SK-N-SH (cell line): ENCODE measurements at regions not wholly inside any gene's neighbourhood (a gene's known extent, or its start where the extent isn't known, plus 50 kb on each side); places are given as distances from the start of the nearest gene placed in this dataset.

ENCODE experiments used
- CTCF ChIA-PET: fragments of 300-600, 350-600 bp; formaldehyde crosslinking; extraction: SDS; loops from one replicate; lab custom pipeline; 2021; lab: Yijun Ruan, JAX
- POLR2A ChIA-PET: fragments of 350-600 bp; sonication (Branson Sonifier 250); formaldehyde crosslinking; extraction: SDS; loops from one replicate; lab custom pipeline; 2020; ENCODE audit warnings: antibody characterized with exemption, inconsistent platforms; lab: Yijun Ruan, JAX
- DNase-seq: peaks from one replicate; pipeline ENCODE4 v3.0.0; 2012
- H2AFZ ChIP-seq: fragments of 200-600 bp; sonication (generic); 2 replicates; pipeline ENCODE4 v1.8.1; 2016; ENCODE audit warnings: antibody characterized with exemption, mild to moderate bottlenecking, low read depth
- H3F3A ChIP-seq: fragments of 200-600 bp; sonication (generic); replicated peaks from 2 replicates; pipeline ENCODE3; 2016; ENCODE audit warnings: antibody characterized with exemption, mild to moderate bottlenecking; ENCODE audit not compliant: insufficient read depth
- H3K27ac ChIP-seq, 2 experiments: fragments of 200-500 bp in 1 of 2; fragments of 200-600 bp in 1 of 2; sonication (Bioruptor generic) in 1 of 2; sonication (generic), shearing (Covaris generic) in 1 of 2; 2 replicates each; pipeline versions ENCODE4 v1.5.1 to v1.6.1; 2014 to 2016; ENCODE audit warnings: low read depth in 2 of 2, inconsistent platforms in 1 of 2, low read length in 1 of 2, mild to moderate bottlenecking in 1 of 2, mixed read lengths in 1 of 2
- H3K27me3 ChIP-seq: fragments of 200-600 bp; sonication (generic), shearing (Covaris generic); 2 replicates; pipeline ENCODE4 v1.6.1; 2016; ENCODE audit warnings: mixed run types; ENCODE audit not compliant: insufficient read depth
- H3K36me3 ChIP-seq, 2 experiments: fragments of 200-500 bp in 1 of 2; fragments of 200-600 bp in 1 of 2; sonication (Bioruptor generic) in 1 of 2; sonication (generic) in 1 of 2; replicated peaks in 1 of 2; 2 replicates each; pipeline versions ENCODE3 to v1.5.1; 2014 to 2016; ENCODE audit warnings: low read length in 1 of 2, mild to moderate bottlenecking in 1 of 2; ENCODE audit not compliant: insufficient read depth in 2 of 2, control insufficient read depth in 1 of 2
- H3K4me1 ChIP-seq, 2 experiments: fragments of 200-500 bp in 1 of 2; fragments of 200-600 bp in 1 of 2; sonication (Bioruptor generic) in 1 of 2; sonication (generic), shearing (Covaris generic) in 1 of 2; 2 replicates each; pipeline versions ENCODE4 v1.5.1 to v1.6.1; 2014 to 2016; ENCODE audit warnings: low read depth in 1 of 2, low read length in 1 of 2, mixed run types in 1 of 2; ENCODE audit not compliant: insufficient read depth in 2 of 2, control insufficient read depth in 1 of 2
- H3K4me2 ChIP-seq: fragments of 200-600 bp; sonication (generic), shearing (Covaris generic); 2 replicates; pipeline ENCODE4 v1.6.1; 2017; ENCODE audit warnings: mixed run types
- H3K4me3 ChIP-seq, 2 experiments: fragments of 200-500 bp in 1 of 2; fragments of 200-600 bp in 1 of 2; sonication (Bioruptor generic) in 1 of 2; sonication (generic), shearing (Covaris generic) in 1 of 2; 2 replicates each; pipeline versions ENCODE4 v1.5.1 to v1.8.1; 2014 to 2016; ENCODE audit warnings: low read depth in 2 of 2, inconsistent platforms in 1 of 2, low read length in 1 of 2, mild to moderate bottlenecking in 1 of 2, mixed read lengths in 1 of 2, moderate library complexity in 1 of 2
- H3K79me2 ChIP-seq: fragments of 200-600 bp; sonication (generic); 2 replicates; pipeline ENCODE4 v1.8.1; 2017; ENCODE audit warnings: mild to moderate bottlenecking; ENCODE audit not compliant: insufficient read depth
- H3K9ac ChIP-seq: fragments of 200-600 bp; sonication (generic); 2 replicates; pipeline ENCODE4 v1.6.1; 2017; ENCODE audit warnings: mixed run types
- H3K9me2 ChIP-seq: fragments of 200-600 bp; sonication (generic); 2 replicates; pipeline ENCODE4 v1.6.1; 2017; ENCODE audit warnings: mixed run types
- H3K9me3 ChIP-seq: fragments of 200-600 bp; sonication (generic); 2 replicates; pipeline ENCODE4 v1.6.1; 2017; ENCODE audit warnings: mixed run types, mild to moderate bottlenecking, moderate library complexity
- H4K20me1 ChIP-seq: fragments of 200-600 bp; sonication (generic); 2 replicates; pipeline ENCODE4 v1.6.1; 2017; ENCODE audit warnings: mild to moderate bottlenecking, mixed run types; ENCODE audit not compliant: insufficient read depth
- ELF1 ChIP-seq: IDR thresholded peaks from 2 replicates; pipeline ENCODE4 v1.4.0; 2012
- EP300 ChIP-seq, 2 experiments: IDR thresholded peaks; 2 replicates each; pipeline versions ENCODE4 v1.4.0 to v1.6.1; 2012; ENCODE audit warnings: borderline replicate concordance in 1 of 2, low read depth in 1 of 2, low read length in 1 of 2
- EZH2phosphoT487 ChIP-seq: fragments of 200-600 bp; sonication (generic); IDR thresholded peaks from 2 replicates; pipeline ENCODE4 v1.6.1; 2017; ENCODE audit warnings: low read depth, mixed run types, mild to moderate bottlenecking, antibody characterized with exemption, moderate library complexity, borderline replicate concordance
- FOSL2 ChIP-seq: IDR thresholded peaks from 2 replicates; pipeline ENCODE4 v1.4.0; 2012; ENCODE audit warnings: low read depth, mild to moderate bottlenecking, moderate library complexity, borderline replicate concordance
- MEF2A ChIP-seq: IDR thresholded peaks from 2 replicates; pipeline ENCODE4 v1.4.0; 2012; ENCODE audit warnings: low read depth, borderline replicate concordance
- MXI1 ChIP-seq: IDR thresholded peaks from 2 replicates; pipeline ENCODE4 v1.6.1; 2012; ENCODE audit warnings: mild to moderate bottlenecking, low read depth, low read length, improper control_type of control experiment
- RFX5 ChIP-seq: IDR thresholded peaks from 2 replicates; pipeline ENCODE4 v1.6.1; 2012; ENCODE audit warnings: mild to moderate bottlenecking, improper control_type of control experiment, low read length
- SMC3 ChIP-seq: IDR thresholded peaks from 2 replicates; pipeline ENCODE4 v1.6.1; 2012; ENCODE audit warnings: low read depth, low read length, improper control_type of control experiment
- ZBTB33 ChIP-seq: IDR thresholded peaks from 2 replicates; pipeline ENCODE4 v1.4.0; 2012; ENCODE audit warnings: low read depth, borderline replicate concordance
- WGBS: methylation state at CpG from one replicate; pipeline ENCODE4 v1.1.6; 2017; ENCODE audit warnings: low lambda C conversion rate; 5-methylcytosine and 5-hydroxymethylcytosine counted together
- TF ChIP-seq, protein P1 (sequence below): IDR thresholded peaks from 2 replicates; pipeline ENCODE4 v1.6.1; 2012; ENCODE audit warnings: mild to moderate bottlenecking, low read depth, low read length, moderate library complexity

- TF ChIP-seq ZBTB33 (no peak), EZH2phosphoT487 (no peak), RFX5 (no peak), ELF1 (no peak), MXI1 (no peak), MEF2A (no peak), SMC3 (peak; percentile 49; the same call in 1 of the 2 replicates)
- TF ChIP-seq, protein P1, sequence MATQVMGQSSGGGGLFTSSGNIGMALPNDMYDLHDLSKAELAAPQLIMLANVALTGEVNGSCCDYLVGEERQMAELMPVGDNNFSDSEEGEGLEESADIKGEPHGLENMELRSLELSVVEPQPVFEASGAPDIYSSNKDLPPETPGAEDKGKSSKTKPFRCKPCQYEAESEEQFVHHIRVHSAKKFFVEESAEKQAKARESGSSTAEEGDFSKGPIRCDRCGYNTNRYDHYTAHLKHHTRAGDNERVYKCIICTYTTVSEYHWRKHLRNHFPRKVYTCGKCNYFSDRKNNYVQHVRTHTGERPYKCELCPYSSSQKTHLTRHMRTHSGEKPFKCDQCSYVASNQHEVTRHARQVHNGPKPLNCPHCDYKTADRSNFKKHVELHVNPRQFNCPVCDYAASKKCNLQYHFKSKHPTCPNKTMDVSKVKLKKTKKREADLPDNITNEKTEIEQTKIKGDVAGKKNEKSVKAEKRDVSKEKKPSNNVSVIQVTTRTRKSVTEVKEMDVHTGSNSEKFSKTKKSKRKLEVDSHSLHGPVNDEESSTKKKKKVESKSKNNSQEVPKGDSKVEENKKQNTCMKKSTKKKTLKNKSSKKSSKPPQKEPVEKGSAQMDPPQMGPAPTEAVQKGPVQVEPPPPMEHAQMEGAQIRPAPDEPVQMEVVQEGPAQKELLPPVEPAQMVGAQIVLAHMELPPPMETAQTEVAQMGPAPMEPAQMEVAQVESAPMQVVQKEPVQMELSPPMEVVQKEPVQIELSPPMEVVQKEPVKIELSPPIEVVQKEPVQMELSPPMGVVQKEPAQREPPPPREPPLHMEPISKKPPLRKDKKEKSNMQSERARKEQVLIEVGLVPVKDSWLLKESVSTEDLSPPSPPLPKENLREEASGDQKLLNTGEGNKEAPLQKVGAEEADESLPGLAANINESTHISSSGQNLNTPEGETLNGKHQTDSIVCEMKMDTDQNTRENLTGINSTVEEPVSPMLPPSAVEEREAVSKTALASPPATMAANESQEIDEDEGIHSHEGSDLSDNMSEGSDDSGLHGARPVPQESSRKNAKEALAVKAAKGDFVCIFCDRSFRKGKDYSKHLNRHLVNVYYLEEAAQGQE: no peak
- TF ChIP-seq, all 33 proteins: peak for 3
Measured at GRCh38 chr4:159946983-159947615, 844.2 kb downstream of the RAPGEF2 start (continued).

DNA sequence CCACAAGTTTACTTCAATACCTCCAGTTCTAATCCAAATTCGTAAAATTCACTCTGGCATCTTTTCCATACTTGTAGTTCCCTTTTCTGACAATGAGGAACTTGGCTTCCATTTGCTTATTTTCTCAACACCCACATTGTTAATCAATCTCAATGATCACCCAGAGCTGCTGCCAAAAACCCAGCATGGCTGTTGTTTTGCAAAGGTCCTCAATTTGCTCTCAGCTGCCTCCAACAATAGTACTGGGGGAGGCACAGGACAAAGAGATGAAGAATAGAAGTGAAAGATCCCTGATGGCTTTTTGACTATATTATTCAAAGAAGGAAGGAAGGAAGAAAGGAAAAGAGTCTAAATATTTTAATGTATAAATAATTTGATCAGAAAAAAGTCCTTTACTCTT lies 847.8 kb downstream of the RAPGEF2 start:
- TF ChIP-seq, protein P1: no peak
- TF ChIP-seq FOSL2: no peak
- TF ChIP-seq EP300 (IDR thresholded peaks at IDR 0.05; ENCODE audit: borderline replicate concordance in 1 of 2, low read depth in 1 of 2, low read length in 1 of 2): no peak
- TF ChIP-seq, all 33 proteins: peak for 0
- POLR2A ChIA-PET: no interaction called here

More for the DNA sequence above, 847.8 kb downstream of the RAPGEF2 start:
- no peak overlapping the region for H3K27ac ChIP-seq
- H4K20me1 ChIP-seq: no peaks in the 10 kb centered on the region
- H3K9me3 ChIP-seq: no peaks in the 10 kb centered on the region
- H3F3A ChIP-seq: no peaks in the 10 kb centered on the region
- CTCF ChIA-PET: no interaction called here
- no peak overlapping the region for H3K4me2 ChIP-seq
- no peak for DNase-seq
- no peak overlapping the region for H3K9ac ChIP-seq
- H3K4me3 ChIP-seq: no peak overlapping the region
- H3K27me3 ChIP-seq: no peaks in the 10 kb centered on the region
- WGBS: 11% methylated on average over 1 of the region's 1 CpG
- no peak overlapping the region for H2AFZ ChIP-seq
- no peaks in the 10 kb centered on the region for H3K79me2 ChIP-seq
- H3K36me3 ChIP-seq: no peaks in the 10 kb centered on the region
- H3K9me2 ChIP-seq: no peaks in the 10 kb centered on the region; the same call in 1 of the 2 replicates
- H3K4me1 ChIP-seq: no peaks in the 10 kb centered on the region
